ENCODE measurements at regions not wholly inside any gene's neighbourhood (a gene's known extent, or its start where the extent isn't known, plus 50 kb on each side); places are given as distances from the start of the nearest gene placed in this dataset.
"Not testable (repeated sequence)": the region's sequence is repeated elsewhere in the genome, so short reads cannot be mapped to it uniquely, and the experiment has no call there.

GRCh38 chr4:71211748-71212147 is 127.1 kb upstream of the SLC4A4 start:
- DNase-seq, result no peak

GRCh38 chr4:71212216-71212615 is 126.6 kb upstream of the SLC4A4 start:
- no peak for DNase-seq

- no peak for DNase-seq
These were observed 124.2 kb upstream of the SLC4A4 start for GRCh38 chr4:71214578-71214977.

- DNase-seq, result no peak
These were observed 122.4 kb upstream of the SLC4A4 start for GRCh38 chr4:71216316-71216959.

GRCh38 chr4:71217688-71218087 is 121.1 kb upstream of the SLC4A4 start:
- no peak for DNase-seq

- not testable (repeated sequence) for DNase-seq
These were observed 118.0 kb upstream of the SLC4A4 start for GRCh38 chr4:71220848-71221247.

GRCh38 chr4:71221510-71222466 is 117.0 kb upstream of the SLC4A4 start:
- DNase-seq, result no peak

GRCh38 chr4:71222661-71223060 is 116.2 kb upstream of the SLC4A4 start:
- DNase-seq, result no peak

- no peak for DNase-seq
These were observed 109.1 kb upstream of the SLC4A4 start for GRCh38 chr4:71229477-71230270.

GRCh38 chr4:71230271-71231128 is 108.3 kb upstream of the SLC4A4 start:
- DNase-seq, result no peak

- DNase-seq, result no peak
These were observed 107.4 kb upstream of the SLC4A4 start for GRCh38 chr4:71231129-71232055.

GRCh38 chr4:71232056-71232430 is 106.8 kb upstream of the SLC4A4 start:
- no peak for DNase-seq

- DNase-seq, result no peak
These were observed 106.0 kb upstream of the SLC4A4 start for GRCh38 chr4:71232846-71233245.

GRCh38 chr4:71235311-71236201 is 103.3 kb upstream of the SLC4A4 start:
- no peak for DNase-seq

- DNase-seq, result no peak
These were observed 102.6 kb upstream of the SLC4A4 start for GRCh38 chr4:71236226-71236625.

- no peak for DNase-seq
These were observed 101.2 kb upstream of the SLC4A4 start for GRCh38 chr4:71237641-71238040.

GRCh38 chr4:71239365-71239764 is 99.5 kb upstream of the SLC4A4 start:
- DNase-seq, result no peak

- DNase-seq, result no peak
These were observed 98.7 kb upstream of the SLC4A4 start for GRCh38 chr4:71240094-71240493.

- DNase-seq, result no peak
These were observed 97.1 kb upstream of the SLC4A4 start for GRCh38 chr4:71241501-71242288.

Measured in activated CD4-positive, alpha-beta T cell treated with anti-CD3 and anti-CD28 coated beads, Interleukin-2, amount 50 U/mL, for 1 hour (primary cell).